MM.1S (cell line): ENCODE measurements at regions not wholly inside any gene's neighbourhood (a gene's known extent, or its start where the extent isn't known, plus 50 kb on each side); places are given as distances from the start of the nearest gene placed in this dataset.

ENCODE experiments used
- CTCF ChIP-seq: fragments of 300-600 bp; sonication (generic); IDR thresholded peaks from 2 replicates; pipeline ENCODE4 v1.5.1; 2016; ENCODE audit warnings: antibody characterized with exemption, low read length, mixed read lengths
- EZH2 ChIP-seq: fragments of 300-600 bp; sonication (generic); optimal IDR thresholded peaks from 2 replicates; pipeline ENCODE3; 2017; ENCODE audit warnings: low read depth, mild to moderate bottlenecking, antibody characterized with exemption, low read length, mixed read lengths
- EZH2phosphoT487 ChIP-seq: fragments of 300-600 bp; sonication (generic); IDR thresholded peaks from 2 replicates; pipeline ENCODE4 v1.6.1; 2018; ENCODE audit warnings: antibody characterized with exemption, low read length

DNA sequence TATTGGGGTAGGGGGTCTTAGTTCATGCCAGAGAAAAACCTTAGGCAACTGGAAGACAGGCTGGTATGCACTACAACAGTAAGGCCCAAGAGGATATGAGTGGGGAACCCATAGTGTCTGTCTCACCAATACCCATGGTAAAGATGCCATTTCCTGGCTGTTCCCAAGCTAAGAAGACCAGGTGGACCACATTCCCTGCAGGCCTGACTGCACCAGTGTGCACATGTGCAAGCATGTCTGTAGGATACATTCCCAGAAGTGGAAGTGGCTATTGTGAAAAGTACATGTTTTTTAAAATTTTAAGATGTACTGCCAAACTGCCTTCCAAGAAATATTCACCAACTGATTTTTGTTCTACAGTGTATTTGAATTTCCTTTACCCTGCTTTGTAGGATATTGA lies 207.3 kb upstream of the CTNNB1 start:
- no peak for TF ChIP-seq CTCF
- TF ChIP-seq EZH2 = no peak
- no peak for TF ChIP-seq EZH2phosphoT487
